Nephron progenitor cell (in vitro differentiated cells): ENCODE measurements at regions not wholly inside any gene's neighbourhood (a gene's known extent, or its start where the extent isn't known, plus 50 kb on each side); places are given as distances from the start of the nearest gene placed in this dataset.
A peak's percentile ranks its signal among the peaks of the same experiment; 100 is the strongest.
"Not testable (repeated sequence)": the region's sequence is repeated elsewhere in the genome, so short reads cannot be mapped to it uniquely, and the experiment has no call there.

Experiments used
- DNase-seq: peaks from one replicate; pipeline ENCODE4 v3.0.0; 2021
- H3K27ac Mint-ChIP-seq: 2 replicates; pipeline ENCODE4 v1.8.0; 2021; ENCODE audit warnings: mild to moderate bottlenecking, moderate library complexity, mixed read lengths
- H3K27me3 Mint-ChIP-seq: 2 replicates; pipeline ENCODE4 v1.8.0; 2021; ENCODE audit warnings: mild to moderate bottlenecking, low read depth, mixed read lengths; ENCODE audit not compliant: poor library complexity
- H3K36me3 Mint-ChIP-seq: 2 replicates; pipeline ENCODE4 v1.8.0; 2021; ENCODE audit warnings: low read depth, mixed read lengths
- H3K4me1 Mint-ChIP-seq: 2 replicates; pipeline ENCODE4 v1.8.0; 2021; ENCODE audit warnings: mixed read lengths
- H3K4me3 Mint-ChIP-seq: 2 replicates; pipeline ENCODE4 v1.8.0; 2021; ENCODE audit warnings: mild to moderate bottlenecking, moderate library complexity, mixed read lengths
- H3K9me3 Mint-ChIP-seq: 2 replicates; pipeline ENCODE4 v1.8.0; 2021; ENCODE audit warnings: mild to moderate bottlenecking, moderate library complexity, mixed read lengths
- CTCF ChIP-seq: fragments of 200-600 bp; sonication (generic); IDR thresholded peaks from 2 replicates; pipeline ENCODE4 v1.5.0; 2021; ENCODE audit warnings: antibody characterized with exemption

GRCh38 chr20:53778736-53779135 is 185.1 kb upstream of the ZNF217 start:
- H3K36me3 Mint-ChIP-seq: no peaks in the 10 kb centered on the region
- H3K27ac Mint-ChIP-seq: no peak overlapping the region
- peaks cover 3% of the 10 kb centered on the region for H3K27me3 Mint-ChIP-seq
- H3K4me1 Mint-ChIP-seq: no peaks in the 10 kb centered on the region
- no peak for DNase-seq
- no peak overlapping the region for H3K4me3 Mint-ChIP-seq
- H3K9me3 Mint-ChIP-seq: no peaks in the 10 kb centered on the region
- no peak for TF ChIP-seq CTCF

- Mint-ChIP-seq H3K9me3 (no peaks in the 10 kb centered on the region), H3K27ac (no peak overlapping the region), H3K4me1 (no peaks in the 10 kb centered on the region), H3K36me3 (no peaks in the 10 kb centered on the region), H3K4me3 (no peak overlapping the region), H3K27me3 (peaks cover 3% of the 10 kb centered on the region)
- TF ChIP-seq CTCF: no peak
- no peak for DNase-seq
These were observed 184.4 kb upstream of the ZNF217 start for GRCh38 chr20:53778041-53778516.

- H3K4me3 Mint-ChIP-seq, H3K9me3 Mint-ChIP-seq, DNase-seq, H3K27me3 Mint-ChIP-seq, H3K36me3 Mint-ChIP-seq, H3K4me1 Mint-ChIP-seq, H3K27ac Mint-ChIP-seq: not testable (repeated sequence)
These were observed 183.8 kb upstream of the ZNF217 start for GRCh38 chr20:53777402-53777801.

GRCh38 chr20:53776858-53777257 is 183.2 kb upstream of the ZNF217 start:
- Mint-ChIP-seq H3K27me3 (peaks cover 6% of the 10 kb centered on the region), H3K27ac (no peak overlapping the region), H3K36me3 (no peaks in the 10 kb centered on the region), H3K9me3 (no peaks in the 10 kb centered on the region), H3K4me3 (no peak overlapping the region), H3K4me1 (no peaks in the 10 kb centered on the region)
- no peak for TF ChIP-seq CTCF
- DNase-seq: no peak

- H3K27me3 Mint-ChIP-seq: peaks cover 3% of the 10 kb centered on the region
- H3K9me3 Mint-ChIP-seq: no peaks in the 10 kb centered on the region
- H3K4me1 Mint-ChIP-seq: peaks cover under 1% of the 10 kb centered on the region
- DNase-seq: no peak
- no peaks in the 10 kb centered on the region for H3K36me3 Mint-ChIP-seq
- H3K27ac Mint-ChIP-seq: peak overlapping the region; percentile 16
- TF ChIP-seq CTCF: no peak
- H3K4me3 Mint-ChIP-seq: no peak overlapping the region
These were observed 181.0 kb upstream of the ZNF217 start for GRCh38 chr20:53774461-53775203.

GRCh38 chr20:53773792-53774401 is 180.3 kb upstream of the ZNF217 start:
- H3K9me3 Mint-ChIP-seq: no peaks in the 10 kb centered on the region
- no peaks in the 10 kb centered on the region for H3K36me3 Mint-ChIP-seq
- H3K4me3 Mint-ChIP-seq: no peak overlapping the region
- TF ChIP-seq CTCF: no peak
- DNase-seq: no peak
- H3K27ac Mint-ChIP-seq: no peak overlapping the region
- peaks cover 6% of the 10 kb centered on the region for H3K27me3 Mint-ChIP-seq
- H3K4me1 Mint-ChIP-seq: peaks cover 8% of the 10 kb centered on the region

- H3K9me3 Mint-ChIP-seq, H3K4me3 Mint-ChIP-seq, H3K36me3 Mint-ChIP-seq, H3K27ac Mint-ChIP-seq, H3K27me3 Mint-ChIP-seq, DNase-seq, H3K4me1 Mint-ChIP-seq: not testable (repeated sequence)
These were observed 179.6 kb upstream of the ZNF217 start for GRCh38 chr20:53773066-53773791.
